Stimulated activated naive CD8-positive, alpha-beta T cell treated with anti-CD3 and anti-CD28 coated beads, Interleukin-15, Interleukin-2, amounts not matched to agents 100 U/mL and 50 U/mL, for 24 hours (primary cell): ENCODE measurements at regions not wholly inside any gene's neighbourhood (a gene's known extent, or its start where the extent isn't known, plus 50 kb on each side); places are given as distances from the start of the nearest gene placed in this dataset.

Source experiments
- ATAC-seq: fragments of 150-1000 bp; cut with Tn5 transposase; one replicate; pipeline ENCODE4 v1.10.0; 2021
- DNase-seq: peaks from one replicate; pipeline ENCODE4 v3.0.0; 2021

- ATAC-seq (no peak), DNase-seq (no peak)
Measured at GRCh38 chr15:96390986-96391385, 60.5 kb downstream of the NR2F2 start.

GRCh38 chr15:96392380-96393208 lies 62.1 kb downstream of the NR2F2 start:
- DNase-seq: no peak
- no peak for ATAC-seq

- ATAC-seq (no peak), DNase-seq (no peak)
Measured at GRCh38 chr15:96393209-96393513, 62.7 kb downstream of the NR2F2 start.

GRCh38 chr15:96395687-96396086 lies 65.2 kb downstream of the NR2F2 start:
- no peak for DNase-seq

GRCh38 chr15:96398776-96399175 lies 68.3 kb downstream of the NR2F2 start:
- DNase-seq (no peak), ATAC-seq (no peak)

More at GRCh38 chr15:96395687-96396086, 65.2 kb downstream of the NR2F2 start:
- no peak for ATAC-seq

GRCh38 chr15:96402403-96402802 lies 71.9 kb downstream of the NR2F2 start:
- DNase-seq: no peak
- no peak for ATAC-seq

GRCh38 chr15:96403071-96403470 lies 72.6 kb downstream of the NR2F2 start:
- ATAC-seq: no peak

GRCh38 chr15:96403932-96404331 lies 73.4 kb downstream of the NR2F2 start:
- no peak for DNase-seq
- ATAC-seq: no peak

More at GRCh38 chr15:96403071-96403470, 72.6 kb downstream of the NR2F2 start:
- no peak for DNase-seq

- ATAC-seq: no peak
- no peak for DNase-seq
Measured at GRCh38 chr15:96404560-96404959, 74.1 kb downstream of the NR2F2 start.

- no peak for DNase-seq
Measured at GRCh38 chr15:96406291-96406690, 75.8 kb downstream of the NR2F2 start.

GRCh38 chr15:96406701-96407100 lies 76.2 kb downstream of the NR2F2 start:
- no peak for DNase-seq
- no peak for ATAC-seq

More at GRCh38 chr15:96406291-96406690, 75.8 kb downstream of the NR2F2 start:
- ATAC-seq: no peak

GRCh38 chr15:96407482-96407881 lies 77.0 kb downstream of the NR2F2 start:
- ATAC-seq (no peak), DNase-seq (no peak)

GRCh38 chr15:96408591-96409183 lies 78.2 kb downstream of the NR2F2 start:
- no peak for DNase-seq
- ATAC-seq: no peak

GRCh38 chr15:96409215-96410138 lies 79.0 kb downstream of the NR2F2 start:
- no peak for DNase-seq
- no peak for ATAC-seq

- no peak for DNase-seq
- ATAC-seq: no peak
Measured at GRCh38 chr15:96410175-96411055, 79.9 kb downstream of the NR2F2 start.

GRCh38 chr15:96411056-96412031 lies 80.8 kb downstream of the NR2F2 start:
- DNase-seq (no peak), ATAC-seq (no peak)

- no peak for ATAC-seq
Measured at GRCh38 chr15:96412045-96412905, 81.8 kb downstream of the NR2F2 start.

GRCh38 chr15:96412906-96413231 lies 82.4 kb downstream of the NR2F2 start:
- no peak for DNase-seq
- ATAC-seq: no peak

More at GRCh38 chr15:96412045-96412905, 81.8 kb downstream of the NR2F2 start:
- DNase-seq: no peak

- no peak for ATAC-seq
Measured at GRCh38 chr15:96413657-96414056, 83.2 kb downstream of the NR2F2 start.

GRCh38 chr15:96414875-96415274 lies 84.4 kb downstream of the NR2F2 start:
- ATAC-seq: no peak
- DNase-seq: no peak

More at GRCh38 chr15:96413657-96414056, 83.2 kb downstream of the NR2F2 start:
- DNase-seq: no peak
